ENCODE measurements at regions not wholly inside any gene's neighbourhood (a gene's known extent, or its start where the extent isn't known, plus 50 kb on each side); places are given as distances from the start of the nearest gene placed in this dataset.

DNA sequence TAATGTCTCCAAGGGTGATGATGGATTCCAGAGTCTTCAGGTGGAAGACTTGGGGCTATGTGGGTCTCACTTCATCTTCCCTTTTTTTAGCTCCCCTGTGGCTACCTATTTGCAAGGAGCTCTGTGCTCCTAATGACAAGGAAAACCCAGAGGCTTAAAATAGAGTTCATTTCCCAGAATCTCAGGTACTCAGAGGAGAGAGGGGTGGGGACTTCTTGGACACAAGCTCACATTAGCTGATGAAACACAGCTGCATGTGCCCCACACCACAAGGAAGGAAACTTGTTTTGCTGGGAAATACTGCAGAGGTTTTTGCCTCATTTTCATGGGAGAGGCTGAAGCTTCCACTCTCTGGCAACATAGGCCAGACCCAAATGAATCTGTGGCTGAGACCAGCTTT, 138.6 kb upstream of the SLC1A4 start:
- Histone ChIP-seq H3K9me3 (ENCODE audit: insufficient read depth in 2 of 2, low read depth in 1 of 2, low read length in 1 of 2) (no peaks in the 10 kb centered on the region), H2AK5ac (ENCODE audit: low read depth, low read length) (no peak overlapping the region), H3K36me3 (ENCODE audit: control insufficient read depth in 2 of 4, insufficient read depth in 4 of 4, low read length in 3 of 4) (no peaks in the 10 kb centered on the region), H3K4ac (replicated peaks; ENCODE audit: insufficient read length, low read depth, low read length) (no peak overlapping the region), H3K23me2 (ENCODE audit: low read depth, low read length) (no peaks in the 10 kb centered on the region), H3K4me3 (ENCODE audit: extremely low read depth in 1 of 4, insufficient read depth in 2 of 4, low read depth in 3 of 4, low read length in 4 of 4) (no peak overlapping the region), H3K79me1 (ENCODE audit: low read depth, low read length) (no peaks in the 10 kb centered on the region), H3K23ac (ENCODE audit: insufficient read length) (no peak overlapping the region), H2BK5ac (ENCODE audit: low read depth, low read length) (no peak overlapping the region), H3K27ac (ENCODE audit: low read depth, low read length) (no peak overlapping the region), H2AFZ (ENCODE audit: low read length) (no peak overlapping the region), H3K9ac (replicated peaks in 1 of 4; ENCODE audit: extremely low read depth in 1 of 4, low read depth in 3 of 4, low read length in 3 of 4) (no peak overlapping the region), H2BK15ac (ENCODE audit: low read length) (no peak overlapping the region), H3K27me3 (replicated peaks in 1 of 4; ENCODE audit: control insufficient read depth in 3 of 4, extremely low read depth in 1 of 4, insufficient read depth in 3 of 4, low read length in 3 of 4) (peaks cover 0 to 2% (median 0%) of the 10 kb centered on the region in 4 experiments; a peak in 1 of 7 replicates), H3K56ac (replicated peaks; ENCODE audit: insufficient read length, low read depth, low read length) (no peak overlapping the region), H2BK12ac (ENCODE audit: low read depth, low read length) (no peak overlapping the region), H3K4me1 (replicated peaks in 1 of 4; ENCODE audit: control insufficient read depth in 3 of 4, insufficient read depth in 4 of 4, low read length in 3 of 4) (peaks cover 0 to 4% (median 1%) of the 10 kb centered on the region in 4 experiments; a peak in 1 of 7 replicates), H2BK120ac (replicated peaks; ENCODE audit: low read depth, low read length) (no peak overlapping the region), H4K8ac (ENCODE audit: extremely low read depth, insufficient read depth, low read length) (no peak overlapping the region), H3K18ac (ENCODE audit: extremely low read depth, low read length) (no peak overlapping the region), H4K5ac (ENCODE audit: insufficient read length, low read depth, low read length) (no peak overlapping the region), H4K91ac (replicated peaks; ENCODE audit: insufficient read length, low read length) (no peak overlapping the region), H3K79me2 (ENCODE audit: control insufficient read depth in 1 of 2, insufficient read depth in 2 of 2, low read length in 2 of 2) (no peaks in the 10 kb centered on the region), H3K14ac (ENCODE audit: insufficient read length) (no peak overlapping the region), H4K20me1 (replicated peaks in 1 of 2; ENCODE audit: control insufficient read depth in 1 of 2, insufficient read depth in 2 of 2, low read length in 2 of 2) (no peaks in the 10 kb centered on the region), H3K4me2 (ENCODE audit: insufficient read depth in 1 of 2, low read depth in 2 of 2, low read length in 2 of 2) (no peak overlapping the region), H2BK20ac (ENCODE audit: low read length) (no peak overlapping the region)
- ChIA-PET CTCF (ENCODE audit: partially characterized antibody) (interaction anchor here (0.6 to 1.8 kb wide), 10 partner anchors 8 to 450 kb away, joined by 3 to 7 read pairs (median 3); no protein-coding TSS in a partner anchor), POLR2A (ENCODE audit: partially characterized antibody) (interaction anchor here (0.9 to 1.2 kb wide), 3 partner anchors 8 to 197 kb away, joined by 3 read pairs; partner anchors contain the start of gene SERTAD2)
- FAIRE-seq, result no peak
- no peak for DNase-seq (ENCODE audit: low read depth in 1 of 2, low spot score in 2 of 2)
- no peak for TF ChIP-seq RAD21 (IDR thresholded peaks at IDR 0.05 in 1 of 2, conservative IDR thresholded peaks at IDR 0.05 in 1 of 2; ENCODE audit: low read depth in 2 of 2, low read length in 2 of 2)
- no peak for TF ChIP-seq POLR2A (IDR thresholded peaks at IDR 0.05; ENCODE audit: control extremely low read depth in 1 of 2, low read depth in 2 of 2, low read length in 2 of 2)

All from H1 (cell line).